ENCODE measurements at regions not wholly inside any gene's neighbourhood (a gene's known extent, or its start where the extent isn't known, plus 50 kb on each side); places are given as distances from the start of the nearest gene placed in this dataset.

GRCh38 chr4:174408841-174409552 is 113.3 kb downstream of the HPGD start:
- TF ChIP-seq SMC3 (conservative IDR thresholded peaks at IDR 0.05; ENCODE audit: poor library complexity) (no peak), EZH2 (IDR thresholded peaks at IDR 0.05; ENCODE audit: borderline replicate concordance, insufficient read depth, low read length, poor library complexity, severe bottlenecking) (no peak)
